ENCODE measurements at regions not wholly inside any gene's neighbourhood (a gene's known extent, or its start where the extent isn't known, plus 50 kb on each side); places are given as distances from the start of the nearest gene placed in this dataset.

GRCh38 chr13:33727297-33728083 lies 90.5 kb upstream of the RFC3 start:
- H3K4me1 ChIP-seq (ENCODE audit: control insufficient read depth in 3 of 3, insufficient read depth in 2 of 3, low read depth in 1 of 3, low read length in 2 of 3), result peaks cover 0 to 9% (median 0%) of the 10 kb centered on the region in 3 donors
- no peaks in the 10 kb centered on the region for H3K9me3 ChIP-seq (ENCODE audit: control insufficient read depth in 2 of 2, insufficient read depth in 1 of 2, low read depth in 1 of 2, low read length in 1 of 2)
- no peak overlapping the region for H3K4me3 ChIP-seq (ENCODE audit: low read depth in 1 of 3, low read length in 3 of 3)
- H3K27ac ChIP-seq (ENCODE audit: low read depth in 1 of 3, low read length in 2 of 3), result peak overlapping the region in 1 of 3 donors; percentile 11
- FAIRE-seq (no peak), DNase-seq (no peak)
- whole genome bisulfite sequencing, 3 donors, result 78 to 84% (median 81%) methylated on average over 4 of the region's 4 CpGs
- no peaks in the 10 kb centered on the region for H3K36me3 ChIP-seq (ENCODE audit: control insufficient read depth in 3 of 3, insufficient read depth in 2 of 3, low read depth in 1 of 3, low read length in 3 of 3)
- H3K27me3 ChIP-seq (ENCODE audit: control insufficient read depth in 3 of 3, insufficient read depth in 3 of 3, low read length in 3 of 3), result no peaks in the 10 kb centered on the region

GRCh38 chr13:33728271-33729037 lies 89.5 kb upstream of the RFC3 start:
- peak overlapping the region in 2 of 3 donors; percentile 5 to 63 for H3K27ac ChIP-seq (ENCODE audit: low read depth in 1 of 3, low read length in 2 of 3)
- no peaks in the 10 kb centered on the region for H3K9me3 ChIP-seq (ENCODE audit: control insufficient read depth in 2 of 2, insufficient read depth in 1 of 2, low read depth in 1 of 2, low read length in 1 of 2)
- WGBS, 3 donors, result 26 to 44% (median 37%) methylated on average over 7 of the region's 7 CpGs
- DNase-seq (peak in 1 of 2 donors; percentile 31), FAIRE-seq (no peak)
- H3K27me3 ChIP-seq (ENCODE audit: control insufficient read depth in 3 of 3, insufficient read depth in 3 of 3, low read length in 3 of 3), result no peaks in the 10 kb centered on the region
- no peak overlapping the region for H3K4me3 ChIP-seq (ENCODE audit: low read depth in 1 of 3, low read length in 3 of 3)
- H3K4me1 ChIP-seq (ENCODE audit: control insufficient read depth in 3 of 3, insufficient read depth in 2 of 3, low read depth in 1 of 3, low read length in 2 of 3), result peaks cover 0 to 4% (median 0%) of the 10 kb centered on the region in 3 donors
- no peaks in the 10 kb centered on the region for H3K36me3 ChIP-seq (ENCODE audit: control insufficient read depth in 3 of 3, insufficient read depth in 2 of 3, low read depth in 1 of 3, low read length in 3 of 3)

- no peak for DNase-seq
- no peak overlapping the region for H3K4me3 ChIP-seq (ENCODE audit: low read depth in 1 of 3, low read length in 3 of 3)
- no peaks in the 10 kb centered on the region for H3K9me3 ChIP-seq (ENCODE audit: control insufficient read depth in 2 of 2, insufficient read depth in 1 of 2, low read depth in 1 of 2, low read length in 1 of 2)
- no peak for FAIRE-seq
- WGBS, 3 donors, result 73 to 94% (median 88%) methylated on average over 1 of the region's 1 CpG
- H3K4me1 ChIP-seq (ENCODE audit: control insufficient read depth in 3 of 3, insufficient read depth in 2 of 3, low read depth in 1 of 3, low read length in 2 of 3), result peaks cover 0 to 4% (median 0%) of the 10 kb centered on the region in 3 donors
- H3K27ac ChIP-seq (ENCODE audit: low read depth in 1 of 3, low read length in 2 of 3), result no peak overlapping the region
- H3K36me3 ChIP-seq (ENCODE audit: control insufficient read depth in 3 of 3, insufficient read depth in 2 of 3, low read depth in 1 of 3, low read length in 3 of 3), result no peaks in the 10 kb centered on the region
- H3K27me3 ChIP-seq (ENCODE audit: control insufficient read depth in 3 of 3, insufficient read depth in 3 of 3, low read length in 3 of 3), result no peaks in the 10 kb centered on the region
These were observed 87.8 kb upstream of the RFC3 start for GRCh38 chr13:33730147-33730546.

- H3K27me3 ChIP-seq (ENCODE audit: control insufficient read depth in 3 of 3, insufficient read depth in 3 of 3, low read length in 3 of 3), result no peaks in the 10 kb centered on the region
- no peak overlapping the region for H3K4me3 ChIP-seq (ENCODE audit: low read depth in 1 of 3, low read length in 3 of 3)
- no peak overlapping the region for H3K27ac ChIP-seq (ENCODE audit: low read depth in 1 of 3, low read length in 2 of 3)
- H3K36me3 ChIP-seq (ENCODE audit: control insufficient read depth in 3 of 3, insufficient read depth in 2 of 3, low read depth in 1 of 3, low read length in 3 of 3), result no peaks in the 10 kb centered on the region
- no peaks in the 10 kb centered on the region for H3K9me3 ChIP-seq (ENCODE audit: control insufficient read depth in 2 of 2, insufficient read depth in 1 of 2, low read depth in 1 of 2, low read length in 1 of 2)
- H3K4me1 ChIP-seq (ENCODE audit: control insufficient read depth in 3 of 3, insufficient read depth in 2 of 3, low read depth in 1 of 3, low read length in 2 of 3), result peaks cover 0 to 4% (median 0%) of the 10 kb centered on the region in 3 donors
- DNase-seq, result no peak
- FAIRE-seq, result no peak
- WGBS, 3 donors, result 95 to 96% (median 96%) methylated on average over 5 of the region's 5 CpGs
These were observed 87.3 kb upstream of the RFC3 start for GRCh38 chr13:33730619-33731018.

- Histone ChIP-seq H3K4me1 (ENCODE audit: control insufficient read depth in 3 of 3, insufficient read depth in 2 of 3, low read depth in 1 of 3, low read length in 2 of 3) (no peaks in the 10 kb centered on the region), H3K4me3 (ENCODE audit: low read depth in 1 of 3, low read length in 3 of 3) (no peak overlapping the region), H3K27me3 (ENCODE audit: control insufficient read depth in 3 of 3, insufficient read depth in 3 of 3, low read length in 3 of 3) (no peaks in the 10 kb centered on the region), H3K36me3 (ENCODE audit: control insufficient read depth in 3 of 3, insufficient read depth in 2 of 3, low read depth in 1 of 3, low read length in 3 of 3) (no peaks in the 10 kb centered on the region), H3K27ac (ENCODE audit: low read depth in 1 of 3, low read length in 2 of 3) (no peak overlapping the region), H3K9me3 (ENCODE audit: control insufficient read depth in 2 of 2, insufficient read depth in 1 of 2, low read depth in 1 of 2, low read length in 1 of 2) (no peaks in the 10 kb centered on the region)
- WGBS, 3 donors, result 23 to 61% (median 45%) methylated on average over 1 of the region's 1 CpG
- DNase-seq (no peak), FAIRE-seq (no peak)
These were observed 82.7 kb upstream of the RFC3 start for GRCh38 chr13:33735276-33735675.

- 89 to 91% (median 90%) methylated on average over 4 of the region's 4 CpGs for WGBS, 3 donors
- Histone ChIP-seq H3K4me1 (ENCODE audit: control insufficient read depth in 3 of 3, insufficient read depth in 2 of 3, low read depth in 1 of 3, low read length in 2 of 3) (no peaks in the 10 kb centered on the region), H3K27me3 (ENCODE audit: control insufficient read depth in 3 of 3, insufficient read depth in 3 of 3, low read length in 3 of 3) (no peaks in the 10 kb centered on the region), H3K9me3 (ENCODE audit: control insufficient read depth in 2 of 2, insufficient read depth in 1 of 2, low read depth in 1 of 2, low read length in 1 of 2) (peaks cover 0 to 3% of the 10 kb centered on the region in 2 donors), H3K27ac (ENCODE audit: low read depth in 1 of 3, low read length in 2 of 3) (no peak overlapping the region), H3K36me3 (ENCODE audit: control insufficient read depth in 3 of 3, insufficient read depth in 2 of 3, low read depth in 1 of 3, low read length in 3 of 3) (no peaks in the 10 kb centered on the region), H3K4me3 (ENCODE audit: low read depth in 1 of 3, low read length in 3 of 3) (no peak overlapping the region)
- DNase-seq (no peak), FAIRE-seq (no peak)
These were observed 78.7 kb upstream of the RFC3 start for GRCh38 chr13:33739254-33739653.

- no peaks in the 10 kb centered on the region for H3K4me1 ChIP-seq (ENCODE audit: control insufficient read depth in 3 of 3, insufficient read depth in 2 of 3, low read depth in 1 of 3, low read length in 2 of 3)
- H3K9me3 ChIP-seq (ENCODE audit: control insufficient read depth in 2 of 2, insufficient read depth in 1 of 2, low read depth in 1 of 2, low read length in 1 of 2), result peaks cover 0 to 3% of the 10 kb centered on the region in 2 donors
- DNase-seq (no peak), FAIRE-seq (no peak)
- no peak overlapping the region for H3K4me3 ChIP-seq (ENCODE audit: low read depth in 1 of 3, low read length in 3 of 3)
- no peaks in the 10 kb centered on the region for H3K27me3 ChIP-seq (ENCODE audit: control insufficient read depth in 3 of 3, insufficient read depth in 3 of 3, low read length in 3 of 3)
- H3K27ac ChIP-seq (ENCODE audit: low read depth in 1 of 3, low read length in 2 of 3), result no peak overlapping the region
- no peaks in the 10 kb centered on the region for H3K36me3 ChIP-seq (ENCODE audit: control insufficient read depth in 3 of 3, insufficient read depth in 2 of 3, low read depth in 1 of 3, low read length in 3 of 3)
- 78 to 88% (median 84%) methylated on average over 2 of the region's 2 CpGs for WGBS, 3 donors
These were observed 77.8 kb upstream of the RFC3 start for GRCh38 chr13:33740134-33740538.

GRCh38 chr13:33742321-33742720 lies 75.6 kb upstream of the RFC3 start:
- FAIRE-seq, result no peak
- no peaks in the 10 kb centered on the region for H3K4me1 ChIP-seq (ENCODE audit: control insufficient read depth in 3 of 3, insufficient read depth in 2 of 3, low read depth in 1 of 3, low read length in 2 of 3)

More at GRCh38 chr13:33742321-33742720, 75.6 kb upstream of the RFC3 start:
- Histone ChIP-seq H3K36me3 (ENCODE audit: control insufficient read depth in 3 of 3, insufficient read depth in 2 of 3, low read depth in 1 of 3, low read length in 3 of 3) (no peaks in the 10 kb centered on the region), H3K27me3 (ENCODE audit: control insufficient read depth in 3 of 3, insufficient read depth in 3 of 3, low read length in 3 of 3) (no peaks in the 10 kb centered on the region), H3K9me3 (ENCODE audit: control insufficient read depth in 2 of 2, insufficient read depth in 1 of 2, low read depth in 1 of 2, low read length in 1 of 2) (peaks cover 0 to 3% of the 10 kb centered on the region in 2 donors), H3K27ac (ENCODE audit: low read depth in 1 of 3, low read length in 2 of 3) (no peak overlapping the region), H3K4me3 (ENCODE audit: low read depth in 1 of 3, low read length in 3 of 3) (no peak overlapping the region)
- WGBS, 3 donors, result 88 to 94% (median 92%) methylated on average over 4 of the region's 4 CpGs
- DNase-seq, result no peak

All from small intestine (tissue), 7 donors.